Ramos (cell line): ENCODE measurements at regions not wholly inside any gene's neighbourhood (a gene's known extent, or its start where the extent isn't known, plus 50 kb on each side); places are given as distances from the start of the nearest gene placed in this dataset.
"Not testable (repeated sequence)": the region's sequence is repeated elsewhere in the genome, so short reads cannot be mapped to it uniquely, and the experiment has no call there.

Source experiments
- in situ Hi-C: fragments of 300-500 bp; cut with MboI; formaldehyde crosslinking; loops from one replicate; pipeline ENCODE4 v1.14.3; 2022; ENCODE audit warnings: low sequenced_read_pairs; ENCODE audit not compliant: unreplicated experiment

DNA sequence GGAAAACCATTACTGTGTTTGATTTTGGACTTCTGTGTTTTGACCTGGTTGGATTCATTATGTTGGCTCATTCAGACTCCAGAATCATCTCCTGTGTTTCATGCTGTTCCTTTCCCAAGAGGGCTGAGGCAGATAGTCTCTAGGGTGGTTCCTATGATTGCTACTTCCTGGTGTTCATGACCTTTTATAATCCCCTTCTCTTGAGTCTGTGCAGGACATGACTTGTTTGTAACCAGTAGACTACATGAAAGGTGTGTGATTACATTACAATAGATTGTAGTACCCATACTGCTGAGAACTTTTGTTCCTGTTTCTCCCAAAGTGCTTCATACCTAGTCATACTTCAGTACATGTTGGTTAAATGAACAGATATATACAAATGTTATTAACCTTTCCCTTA, 700.6 kb downstream of the METTL15 start:
- in situ Hi-C loops = no loop called here

DNA sequence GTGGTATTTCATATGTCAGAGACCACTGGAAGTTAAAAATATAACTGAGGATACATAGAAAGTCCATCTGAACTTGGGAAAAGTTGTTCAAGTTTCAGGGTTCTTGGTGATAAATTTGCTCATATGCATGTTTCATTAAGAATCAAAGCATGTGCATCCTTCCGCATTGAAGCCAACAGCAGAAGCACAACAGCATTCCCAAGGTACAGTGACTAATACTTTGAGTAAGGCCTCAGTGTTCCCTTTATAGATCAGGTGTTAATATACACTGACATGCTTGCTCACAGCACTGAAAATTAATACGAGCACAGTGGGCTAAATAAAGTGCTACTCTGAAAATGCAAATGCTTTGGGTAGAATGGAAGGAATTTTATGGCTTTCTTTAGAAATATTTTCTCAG, 691.1 kb downstream of the METTL15 start:
- in situ Hi-C loops = no loop called here

DNA sequence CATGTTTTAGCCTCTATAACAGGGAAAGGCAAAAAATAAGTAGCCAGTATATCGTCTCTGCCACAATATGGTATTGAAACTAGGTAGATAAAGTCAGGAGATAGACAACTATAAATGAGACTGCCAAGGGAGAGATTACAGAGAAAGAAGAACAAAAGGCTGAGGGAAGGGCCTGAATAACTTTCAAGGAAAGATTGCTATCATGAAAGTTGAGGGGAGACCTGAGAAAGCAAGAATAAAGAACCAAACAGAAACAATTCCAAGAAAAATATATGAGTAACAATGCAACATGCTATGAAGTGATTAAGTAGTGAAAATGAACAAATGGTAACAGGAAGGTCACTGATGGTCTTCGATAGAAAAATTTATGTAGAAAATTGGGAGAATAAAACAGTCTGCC, 690.1 kb downstream of the METTL15 start:
- in situ Hi-C loops = no loop called here

DNA sequence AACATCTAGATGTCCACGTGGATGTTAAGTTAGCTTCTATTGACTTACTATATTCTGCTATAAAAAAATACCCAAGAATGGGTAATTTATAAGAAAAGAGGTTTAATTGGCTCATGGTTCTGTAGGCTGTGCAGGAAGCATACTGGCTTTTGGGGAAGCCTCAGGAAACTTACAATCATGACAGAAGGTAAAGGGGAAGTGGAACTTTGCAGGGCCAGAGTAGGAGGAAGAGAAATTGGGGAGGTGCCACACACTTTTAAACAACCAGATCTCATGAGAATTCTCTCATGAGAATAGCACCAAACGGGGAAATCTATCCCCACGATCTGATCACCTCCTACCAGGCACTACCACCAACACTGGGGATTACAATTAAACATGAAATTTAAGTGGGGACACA, 689.3 kb downstream of the METTL15 start:
- in situ Hi-C loops = no loop called here

DNA sequence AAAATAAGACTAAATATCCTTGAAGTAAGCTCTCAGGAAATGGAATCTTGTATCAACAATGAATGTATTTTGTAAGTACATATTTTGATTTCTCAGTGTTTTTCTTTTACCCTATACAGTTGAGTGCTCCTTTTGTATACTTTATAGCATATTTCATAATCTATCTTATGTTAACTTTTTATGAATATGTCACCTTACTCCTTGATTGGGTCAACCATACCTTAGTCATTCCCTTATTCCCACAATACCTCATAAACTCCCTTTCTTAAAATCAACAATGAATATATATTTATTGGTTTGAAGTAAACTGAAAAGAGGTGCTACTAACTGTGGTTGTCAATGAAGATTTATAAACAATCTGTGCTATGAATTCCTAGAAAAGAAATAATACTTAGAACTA, 686.2 kb downstream of the METTL15 start:
- in situ Hi-C loops = no loop called here

DNA sequence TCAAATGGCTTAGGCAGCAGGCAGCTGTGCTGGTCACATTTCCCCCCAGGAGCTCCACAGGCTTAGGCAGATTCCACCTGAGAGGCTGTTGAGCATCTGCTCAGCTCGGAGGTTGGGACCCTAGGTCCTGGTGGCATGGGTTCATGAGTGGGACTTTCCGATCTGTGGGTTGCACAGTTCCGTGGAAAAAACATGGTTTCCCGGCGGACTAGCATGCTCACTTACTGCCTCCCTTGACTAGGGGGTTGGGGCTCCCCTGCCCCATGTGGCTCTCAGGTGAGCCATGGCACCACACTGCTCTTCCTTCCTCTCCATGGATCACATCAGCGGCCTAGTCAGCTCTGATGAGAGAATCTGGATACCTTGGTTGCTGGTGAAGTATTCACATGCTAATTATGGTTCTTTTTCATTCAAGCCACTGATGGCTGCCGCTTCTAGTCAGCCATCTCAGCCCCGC, 685.1 kb downstream of the METTL15 start:
- in situ Hi-C loops = no loop called here

DNA sequence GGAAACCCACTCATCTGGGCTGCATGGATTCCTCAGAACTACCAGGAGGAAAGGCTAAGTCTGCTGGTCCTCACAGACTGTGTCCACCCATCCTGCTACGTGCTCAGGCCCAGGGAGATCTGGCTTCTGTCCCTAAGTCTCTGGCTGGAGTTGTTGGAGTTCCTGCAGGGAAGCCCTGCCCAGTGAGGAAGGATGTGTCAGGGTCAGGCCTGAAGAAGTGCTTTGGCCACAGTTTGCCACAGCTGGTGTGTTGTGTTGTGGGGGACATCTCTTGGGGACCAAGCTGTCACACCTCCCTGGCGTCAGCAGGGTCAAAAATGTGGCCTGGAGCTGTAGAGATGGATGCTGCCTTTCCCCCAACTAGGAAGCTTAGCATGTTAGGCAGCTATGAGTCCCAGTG, 684.7 kb downstream of the METTL15 start:
- in situ Hi-C loops = no loop called here

DNA sequence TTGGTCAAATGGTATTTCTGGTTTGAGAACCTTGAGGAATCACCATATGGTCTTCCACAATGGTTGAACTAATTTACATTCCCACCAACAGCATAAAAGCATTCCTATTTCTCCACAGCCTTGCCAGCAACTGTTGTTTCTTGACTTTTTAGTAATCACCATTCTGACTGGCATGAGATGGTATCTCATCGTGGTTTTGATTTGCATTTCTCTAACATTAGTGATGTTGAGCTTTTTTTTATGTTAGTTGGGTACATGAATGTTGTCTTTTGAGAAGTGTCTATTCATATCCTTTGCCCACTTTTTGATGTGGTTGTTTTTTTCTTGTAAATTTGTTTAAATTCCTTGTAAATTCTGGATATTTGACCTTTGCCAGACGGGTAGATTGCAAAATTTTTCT, 679.7 kb downstream of the METTL15 start:
- in situ Hi-C loops = not testable (repeated sequence)

DNA sequence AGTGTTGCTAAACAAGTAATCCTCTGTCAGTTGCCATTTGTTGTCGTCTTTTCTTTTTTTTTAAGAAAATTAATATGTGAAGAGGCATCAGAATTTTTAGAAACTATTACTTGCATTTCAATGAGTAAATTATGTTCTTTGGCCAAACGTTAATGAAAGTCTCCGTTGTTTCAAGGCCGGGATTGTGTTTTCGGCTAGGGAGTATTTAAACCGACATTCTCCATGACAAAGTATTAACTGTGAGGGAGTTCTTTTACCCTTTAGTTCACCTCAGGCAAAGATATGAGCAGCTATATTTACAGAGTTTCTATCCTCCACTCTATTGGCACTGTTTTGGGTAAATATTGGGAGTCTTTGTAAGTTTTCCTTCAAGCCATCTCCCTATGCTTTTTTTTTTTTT, 668.9 kb downstream of the METTL15 start:
- in situ Hi-C loops = no loop called here

DNA sequence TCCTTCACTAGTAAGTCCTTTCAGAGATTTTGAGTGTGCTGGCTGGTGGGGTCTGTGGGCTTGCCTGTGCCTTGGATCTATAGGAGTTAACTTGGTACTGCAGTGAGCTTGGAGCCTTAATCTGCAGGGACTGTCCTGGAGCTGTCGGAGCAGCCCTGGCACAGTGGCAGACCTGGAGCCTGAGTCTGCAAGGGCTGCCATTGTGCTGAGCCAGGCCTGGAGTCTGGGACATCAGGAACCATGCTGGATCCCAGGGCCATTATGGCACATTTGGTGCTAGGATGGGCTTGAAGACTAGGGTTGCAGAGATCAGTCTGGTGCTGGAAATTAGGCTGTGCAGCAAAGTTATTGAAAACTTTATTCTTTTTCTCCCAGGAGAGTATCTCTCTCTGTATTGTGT, 665.4 kb downstream of the METTL15 start:
- in situ Hi-C loops = no loop called here

DNA sequence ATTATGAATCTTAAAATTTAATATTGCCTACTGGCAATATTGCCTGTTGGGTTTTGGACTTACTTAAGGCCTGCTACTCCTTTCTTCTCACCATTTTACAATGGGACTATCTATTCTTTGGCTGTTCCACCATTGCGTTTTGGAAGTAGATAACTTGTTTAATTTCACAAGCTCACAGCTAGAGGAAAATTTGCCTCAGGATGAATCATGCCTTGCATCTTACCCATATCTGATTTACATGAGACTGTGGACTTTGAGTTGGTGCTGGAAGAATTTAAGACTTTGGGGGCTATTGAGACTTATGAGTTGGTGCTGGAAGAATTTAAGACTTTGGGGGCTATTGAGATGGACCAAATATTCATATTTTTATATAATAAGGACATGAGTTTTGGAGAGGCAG, 662.6 kb downstream of the METTL15 start:
- in situ Hi-C loops = no loop called here

DNA sequence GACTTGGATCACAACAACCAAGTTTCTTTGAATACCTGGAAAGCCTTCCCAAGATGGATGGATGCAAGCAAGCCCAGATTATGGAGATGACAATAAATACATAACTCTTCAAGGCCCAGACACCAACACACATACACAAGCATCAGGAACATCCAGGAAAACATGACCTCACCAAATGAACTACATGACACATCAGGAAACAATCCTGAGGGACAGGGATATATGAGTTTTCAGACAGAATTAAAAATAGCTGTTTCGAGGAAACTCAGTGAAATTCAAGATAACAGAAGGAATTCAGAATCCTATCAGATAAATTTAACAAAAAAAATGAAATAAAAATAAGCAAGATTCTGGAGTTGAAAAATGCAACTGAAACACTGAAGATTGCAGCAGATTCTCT, 659.4 kb downstream of the METTL15 start:
- in situ Hi-C loops = no loop called here

DNA sequence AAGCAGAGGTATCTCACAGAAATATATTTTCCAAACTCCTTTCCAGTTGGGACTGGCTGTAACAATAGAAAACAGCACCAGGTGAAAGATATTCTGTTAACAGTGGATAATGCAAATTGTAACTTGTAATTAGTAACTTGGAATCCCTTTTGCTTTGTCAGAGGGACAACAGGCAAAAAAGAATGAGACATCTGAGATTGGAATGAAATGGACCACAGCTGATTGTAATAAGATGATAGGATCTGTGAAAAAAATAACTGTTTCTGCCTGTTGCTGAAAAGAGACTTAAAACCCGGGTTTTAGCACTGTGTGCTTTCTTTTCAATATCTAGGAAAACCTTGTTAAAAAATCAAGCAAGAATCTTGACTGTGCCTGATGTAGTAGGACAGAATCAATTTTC, 655.7 kb downstream of the METTL15 start:
- in situ Hi-C loops = no loop called here

DNA sequence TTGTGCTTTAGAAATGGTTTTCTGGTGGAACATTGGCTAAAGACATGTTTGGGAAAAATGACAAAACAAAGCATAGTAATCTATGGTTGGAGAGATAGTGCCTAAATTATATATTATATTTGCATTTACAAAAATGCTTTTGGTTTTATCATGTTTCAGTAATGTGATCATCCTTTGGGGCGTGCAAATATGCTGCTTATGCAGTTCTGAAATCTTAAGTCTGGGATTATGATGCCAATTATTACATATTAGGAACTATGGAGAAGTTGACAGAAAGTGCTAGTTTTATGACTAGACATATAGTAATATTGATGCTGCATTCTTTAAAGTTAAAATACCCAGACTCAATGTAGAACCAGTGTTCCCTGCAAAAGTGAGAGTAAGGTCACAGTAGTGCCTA, 655.0 kb downstream of the METTL15 start:
- in situ Hi-C loops = no loop called here

DNA sequence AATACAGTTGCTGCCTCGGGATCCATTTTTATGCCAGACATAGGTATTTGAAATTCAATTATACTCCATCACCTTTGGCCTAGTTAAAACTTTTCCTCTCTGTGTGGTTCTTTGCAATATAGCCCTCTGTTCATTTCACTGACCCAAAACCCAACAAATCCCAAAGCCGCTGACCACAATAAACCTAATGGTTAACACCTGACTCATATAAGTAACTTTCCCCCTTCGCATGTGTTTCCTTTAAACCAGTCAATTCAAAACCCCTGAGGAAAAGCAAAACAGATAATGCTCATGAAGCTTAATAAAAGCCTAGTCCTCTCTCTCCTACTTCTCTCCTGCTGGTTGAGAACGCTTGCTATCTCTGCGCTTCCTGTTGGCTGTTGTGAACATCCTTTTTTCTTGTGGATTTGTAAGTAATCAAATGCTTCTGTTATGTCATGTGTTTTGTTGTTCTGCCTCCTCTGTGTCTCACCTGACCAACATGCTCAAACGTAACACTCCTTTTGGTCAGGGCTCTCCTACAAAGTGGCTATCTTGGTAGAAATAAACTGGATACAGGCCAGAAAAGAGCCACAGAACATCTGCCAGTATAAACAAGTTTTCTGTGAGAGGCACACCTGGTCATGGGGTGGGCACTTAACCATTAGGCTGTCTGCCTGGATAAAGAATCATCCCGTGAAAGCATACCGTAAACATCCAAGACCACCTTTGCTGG, 652.6 kb downstream of the METTL15 start:
- in situ Hi-C loops = no loop called here

DNA sequence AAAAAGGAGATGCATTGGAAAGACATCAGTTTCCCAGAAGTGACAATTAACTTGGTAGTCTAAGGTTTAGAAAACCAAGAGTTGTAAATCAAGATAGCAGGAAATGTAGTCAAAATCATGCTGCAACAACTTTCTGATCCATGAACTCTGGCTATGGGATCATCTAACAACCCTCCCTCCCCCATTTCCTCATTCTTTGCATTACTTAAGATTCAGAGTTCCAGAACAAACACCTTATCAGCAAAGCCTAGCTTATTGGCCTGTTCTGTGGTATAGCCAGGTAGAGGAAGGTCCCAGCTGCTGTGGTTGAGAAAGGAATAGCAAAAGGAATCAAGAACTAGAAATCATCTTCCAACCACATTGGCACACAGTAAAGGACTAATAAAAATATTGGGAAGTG, 651.1 kb downstream of the METTL15 start:
- in situ Hi-C loops = no loop called here

DNA sequence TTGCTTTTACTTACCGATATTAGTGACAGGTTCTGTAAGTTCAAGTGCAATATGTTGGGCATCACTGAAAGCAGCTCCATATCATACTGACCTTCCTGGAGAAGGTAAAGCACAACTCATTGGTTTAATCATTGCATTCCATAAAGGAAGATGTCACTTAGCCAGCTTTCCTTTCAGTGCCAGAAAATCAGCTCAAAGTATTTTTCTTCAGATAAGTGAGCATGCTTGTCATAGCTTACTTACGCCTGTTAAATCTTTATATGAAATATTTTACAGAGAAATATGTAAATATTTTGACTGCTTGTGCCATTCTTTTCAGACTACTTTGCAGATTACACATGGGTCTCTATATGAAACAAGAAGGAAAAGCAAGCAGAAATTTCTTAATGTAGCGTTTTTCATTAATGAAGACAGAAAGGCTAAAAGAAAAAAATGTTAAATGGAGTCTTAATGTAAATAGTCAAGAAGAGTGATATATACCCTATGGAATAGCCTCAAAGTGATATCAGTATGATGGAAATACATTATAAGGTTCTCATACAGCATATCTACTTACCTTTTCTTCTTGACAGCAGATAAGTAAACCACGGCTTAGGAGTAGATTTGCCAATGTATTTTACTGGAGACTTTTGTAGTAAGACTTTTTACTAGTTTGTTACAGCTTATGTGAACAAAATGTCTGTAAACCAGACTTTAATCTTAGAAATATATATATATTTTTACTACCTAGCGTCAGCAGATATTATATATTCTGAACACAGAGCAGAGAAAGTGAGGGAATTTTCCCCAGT, 649.7 kb downstream of the METTL15 start:
- in situ Hi-C loops = no loop called here

DNA sequence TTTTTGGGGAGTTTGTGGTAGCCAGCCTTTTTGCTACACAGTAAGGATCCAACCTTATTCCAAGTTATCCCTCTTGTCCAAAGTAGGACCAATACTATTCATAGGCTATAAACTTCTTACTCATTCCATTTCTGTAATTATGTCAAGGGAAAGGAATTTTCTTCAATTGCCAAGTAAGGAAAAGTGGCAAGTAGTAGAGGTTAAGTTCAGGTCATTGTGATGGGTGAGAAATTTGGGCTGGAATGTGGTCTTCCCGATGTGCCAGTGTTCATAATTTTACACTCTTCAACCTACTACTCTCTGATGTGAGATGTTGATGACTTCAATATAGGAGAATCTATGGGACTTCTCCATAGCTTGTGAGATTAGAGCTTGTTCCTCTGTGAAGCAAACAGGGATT, 648.8 kb downstream of the METTL15 start:
- in situ Hi-C loops = no loop called here

DNA sequence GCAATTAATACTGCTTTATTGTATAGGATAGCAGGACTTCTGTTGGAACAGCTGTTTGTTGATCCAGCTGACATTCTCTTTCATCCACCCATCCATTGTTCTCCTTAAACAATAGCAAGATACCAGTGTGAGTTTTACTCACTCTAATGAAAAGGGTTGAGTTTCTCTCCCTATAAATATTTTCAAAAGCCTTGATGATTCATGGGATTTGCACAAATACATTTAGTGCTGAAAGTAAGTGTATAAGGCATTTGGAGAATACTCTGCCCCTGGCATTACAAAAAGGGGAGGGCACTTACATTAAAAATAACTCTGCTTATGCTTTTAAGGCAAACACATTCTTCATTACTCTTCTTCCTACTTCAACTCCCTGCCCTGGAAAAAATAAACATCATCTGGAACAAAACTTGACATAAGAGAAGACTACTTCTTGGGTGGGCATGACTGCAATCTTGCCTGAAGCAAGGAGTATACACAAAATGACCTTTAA, 634.9 kb downstream of the METTL15 start:
- in situ Hi-C loops = no loop called here

DNA sequence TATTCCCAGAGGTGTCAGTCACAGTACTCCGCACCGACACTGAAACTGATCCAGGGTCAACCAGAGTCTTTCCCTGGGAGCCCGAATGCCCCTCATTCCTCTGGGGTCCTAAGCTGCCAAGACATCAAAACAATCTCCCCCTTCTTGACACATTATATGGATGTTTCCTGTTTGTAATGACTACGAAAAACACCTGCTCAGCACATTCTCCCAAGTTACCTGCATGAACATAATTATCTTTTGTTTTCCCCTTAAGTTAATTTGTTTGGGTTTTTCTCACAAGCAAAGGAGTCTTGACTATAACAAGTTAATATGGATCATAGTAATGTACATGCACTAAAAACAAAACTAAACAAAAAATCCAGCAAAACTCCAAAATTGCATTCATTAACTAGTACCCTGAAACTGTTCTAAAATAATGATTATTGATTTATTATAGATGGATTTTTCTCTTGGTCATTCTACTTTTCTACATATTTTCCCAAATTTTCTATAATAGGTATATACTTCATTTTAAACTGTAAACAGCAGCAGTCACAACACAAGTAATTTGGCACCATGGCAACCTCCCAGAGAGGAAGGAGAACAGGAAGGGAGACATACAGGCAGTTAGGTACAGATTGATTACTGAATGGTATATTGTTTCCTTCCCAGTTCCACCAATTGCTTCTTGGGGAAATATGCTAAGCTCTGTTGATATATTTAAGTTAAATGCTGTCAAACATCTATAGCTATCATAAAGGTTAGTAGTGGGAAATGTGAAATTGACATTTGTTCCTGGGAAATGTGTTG, 631.5 kb downstream of the METTL15 start:
- in situ Hi-C loops = no loop called here

DNA sequence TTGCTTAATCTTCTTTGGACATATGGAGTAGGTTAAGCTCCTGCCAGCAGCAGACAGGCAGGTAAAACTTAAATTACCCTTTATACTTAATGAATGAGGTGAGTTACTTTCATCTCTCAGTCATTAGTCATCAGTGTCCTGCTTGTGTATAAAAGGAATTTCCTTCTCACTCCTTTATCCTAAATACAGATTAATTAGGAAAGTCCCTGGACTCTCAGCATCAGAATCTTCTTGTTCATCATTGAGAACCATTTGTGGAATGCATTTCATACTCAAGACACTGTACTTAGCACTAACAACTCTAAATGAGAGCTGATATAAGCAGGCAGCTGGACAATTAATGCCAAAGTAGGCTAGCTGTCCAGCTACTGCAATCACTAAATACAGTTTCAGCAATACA, 630.4 kb downstream of the METTL15 start:
- in situ Hi-C loops = no loop called here
